HG03378 (cell line): ENCODE measurements at regions not wholly inside any gene's neighbourhood (a gene's known extent, or its start where the extent isn't known, plus 50 kb on each side); places are given as distances from the start of the nearest gene placed in this dataset.
"Not testable (repeated sequence)": the region's sequence is repeated elsewhere in the genome, so short reads cannot be mapped to it uniquely, and the experiment has no call there.

Source experiments
- ATAC-seq: cut with Tn5 transposase; IDR thresholded peaks from one replicate; pipeline ENCODE4 v1.9.1; 2021; ENCODE audit warnings: mild to moderate bottlenecking, moderate library complexity; ENCODE audit not compliant: unreplicated experiment

- ATAC-seq, result no peak
These were observed 374.9 kb upstream of the IRAK1BP1 start for GRCh38 chr6:78492351-78493017.

- ATAC-seq, result no peak
These were observed 366.9 kb upstream of the IRAK1BP1 start for GRCh38 chr6:78500299-78501089.

DNA sequence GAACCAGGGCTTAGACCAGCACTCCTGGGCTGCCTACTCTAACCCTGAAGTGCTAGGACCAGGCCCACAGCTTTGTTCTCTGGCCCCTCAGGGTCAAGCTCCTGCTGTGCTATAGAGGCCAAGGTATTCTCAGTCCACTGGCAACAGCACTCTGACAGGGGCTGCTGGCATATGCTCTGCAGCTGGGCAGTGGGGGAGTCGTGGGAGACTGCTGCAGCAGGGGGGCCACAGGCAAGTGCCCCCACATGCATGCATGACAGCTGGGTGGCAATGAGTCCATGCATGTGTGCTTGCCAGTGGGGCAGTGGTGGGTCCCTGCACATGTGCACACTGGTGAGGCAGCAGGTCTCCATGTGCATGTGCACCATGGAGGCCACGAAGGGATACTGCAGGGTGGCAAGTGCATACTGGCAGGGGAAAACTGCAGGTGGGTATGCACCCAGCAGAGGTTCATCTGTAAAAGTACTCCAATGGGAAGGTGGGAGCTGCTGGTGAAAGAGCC lies 364.9 kb upstream of the IRAK1BP1 start:
- no peak for ATAC-seq

DNA sequence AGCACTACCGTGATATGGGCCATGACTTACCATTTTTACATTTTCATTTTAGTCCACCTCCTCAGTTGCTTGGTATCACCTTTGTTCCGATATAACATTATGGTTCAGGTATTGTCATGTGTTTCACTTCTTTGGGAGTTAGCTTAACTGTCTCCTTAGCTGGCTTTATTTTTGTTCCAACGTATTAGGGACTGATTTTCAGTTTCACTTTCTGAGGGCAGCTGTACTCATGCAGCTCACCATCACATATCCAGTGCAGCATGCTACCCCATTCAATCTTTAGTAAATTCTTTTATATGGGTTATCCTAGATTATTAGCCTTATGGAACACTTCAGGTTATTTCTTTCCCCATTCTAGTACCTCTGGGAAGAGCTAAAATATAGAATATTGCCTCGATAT lies 362.2 kb upstream of the IRAK1BP1 start:
- no peak for ATAC-seq

DNA sequence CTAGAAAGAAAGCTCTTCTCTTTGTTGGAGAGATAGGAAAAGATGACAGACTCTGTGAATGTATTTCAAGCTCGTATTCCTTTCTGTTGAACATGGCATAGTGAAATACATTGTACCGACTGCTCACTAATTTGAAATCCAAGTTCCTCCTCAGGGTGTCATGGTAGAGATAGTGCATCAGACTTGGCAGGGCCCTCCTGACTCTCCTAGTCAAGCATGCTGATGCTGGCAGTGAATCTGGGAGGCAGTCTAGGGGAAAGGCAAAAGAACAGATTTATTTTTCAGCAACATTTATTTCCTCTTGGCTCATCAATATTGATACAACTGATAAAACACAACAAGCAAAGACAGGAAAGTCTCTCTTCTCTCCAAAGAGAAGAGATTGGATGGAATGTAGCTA lies 356.3 kb upstream of the IRAK1BP1 start:
- ATAC-seq, result no peak

GRCh38 chr6:78513856-78514255 lies 353.5 kb upstream of the IRAK1BP1 start:
- no peak for ATAC-seq

DNA sequence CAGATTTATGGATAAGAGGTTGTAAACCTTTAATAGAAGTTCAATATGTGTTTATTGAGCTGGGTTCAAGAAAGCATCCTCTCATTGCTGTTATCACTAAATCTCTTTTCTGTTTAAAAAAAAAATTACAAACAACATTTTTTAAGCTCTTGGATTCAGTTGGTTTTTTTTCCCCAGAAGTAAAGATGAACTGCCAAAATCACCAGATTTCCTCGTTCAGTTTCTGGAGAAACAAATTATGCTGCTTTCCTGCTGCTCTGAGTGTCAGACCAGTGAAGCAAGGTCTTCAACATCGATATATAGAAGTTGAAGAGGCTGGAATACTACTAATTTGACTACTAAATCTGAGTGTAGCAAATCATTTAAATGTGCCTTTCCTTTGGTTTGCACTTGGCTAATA lies 352.1 kb upstream of the IRAK1BP1 start:
- no peak for ATAC-seq

DNA sequence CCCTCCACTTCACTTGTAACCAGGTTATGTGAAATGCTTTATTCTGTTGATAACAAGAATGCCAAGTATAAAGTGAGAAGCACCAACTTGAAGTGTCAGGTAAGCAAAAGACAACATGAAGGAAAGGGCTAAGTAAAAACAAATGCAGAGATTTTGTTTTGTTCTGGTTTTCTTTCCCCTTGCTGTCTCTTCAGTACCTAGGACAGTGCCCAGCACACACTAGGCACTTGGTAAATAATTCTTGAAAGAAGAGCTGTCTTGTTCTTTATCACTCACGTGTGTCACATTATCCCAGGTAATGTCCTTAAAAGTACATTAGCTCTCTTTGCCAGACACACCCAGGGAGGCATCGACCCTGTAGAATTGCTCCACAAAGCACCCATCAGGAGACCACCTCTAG lies 350.0 kb upstream of the IRAK1BP1 start:
- ATAC-seq, result no peak

DNA sequence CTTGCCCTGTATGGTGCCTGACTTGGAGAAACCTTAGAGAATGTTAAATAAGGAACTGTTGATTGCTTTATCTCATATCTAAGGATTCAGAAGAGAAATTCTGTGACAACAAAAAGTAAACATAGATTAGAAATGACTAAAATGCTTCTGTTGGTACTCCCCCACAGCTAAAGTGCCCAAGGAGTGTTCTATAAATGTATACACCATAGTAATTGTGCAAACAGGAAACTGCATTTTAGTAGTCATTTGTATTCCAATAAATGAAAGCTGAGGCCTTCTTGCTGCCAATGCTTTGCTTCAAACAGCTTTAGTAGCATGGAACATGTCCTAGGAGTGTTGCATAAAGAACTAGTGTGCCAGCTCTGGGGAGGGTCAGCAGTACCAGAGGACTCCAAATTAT lies 343.7 kb upstream of the IRAK1BP1 start:
- no peak for ATAC-seq

- no peak for ATAC-seq
These were observed 341.4 kb upstream of the IRAK1BP1 start for GRCh38 chr6:78525976-78526375.

GRCh38 chr6:78526432-78526831 lies 340.9 kb upstream of the IRAK1BP1 start:
- ATAC-seq, result no peak

DNA sequence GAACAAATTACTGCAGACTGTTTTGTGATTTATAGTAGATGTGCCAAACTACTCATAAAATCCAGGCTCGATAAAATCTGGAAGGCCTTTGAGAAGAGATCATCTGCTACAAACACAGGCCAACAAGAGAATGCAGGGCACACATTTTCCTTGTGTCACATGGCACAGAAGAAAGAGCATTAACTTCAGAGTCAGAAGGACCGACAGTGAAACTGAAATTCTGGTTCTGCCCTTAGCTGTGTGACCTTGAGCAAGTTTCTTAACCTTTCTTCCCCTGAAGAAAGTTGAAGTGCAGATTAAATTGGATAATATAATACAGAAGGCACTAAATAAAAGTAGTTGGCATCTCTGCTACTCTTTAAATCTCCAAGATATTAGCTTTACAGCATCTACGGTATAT lies 338.4 kb upstream of the IRAK1BP1 start:
- ATAC-seq, result no peak

- ATAC-seq, result no peak
These were observed 337.1 kb upstream of the IRAK1BP1 start for GRCh38 chr6:78530208-78530607.

DNA sequence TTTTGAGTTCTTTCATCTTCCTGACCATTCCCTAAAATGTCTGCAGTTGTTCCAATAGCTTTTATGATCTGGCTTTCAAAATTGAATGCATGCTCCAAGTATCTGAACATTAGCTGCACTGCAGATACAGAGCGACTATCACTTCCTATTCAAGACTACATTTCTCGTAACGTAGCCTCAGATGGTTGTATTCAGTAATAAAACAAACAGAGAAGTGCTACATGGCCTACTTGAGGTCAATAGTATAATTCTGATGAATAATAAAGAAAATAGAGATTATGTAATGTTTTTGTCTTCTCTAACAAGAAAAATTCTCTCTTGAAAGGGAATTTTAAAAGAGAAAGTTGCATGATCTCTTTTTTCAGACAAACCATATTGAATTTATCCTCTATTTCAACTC lies 333.9 kb upstream of the IRAK1BP1 start:
- no peak for ATAC-seq

DNA sequence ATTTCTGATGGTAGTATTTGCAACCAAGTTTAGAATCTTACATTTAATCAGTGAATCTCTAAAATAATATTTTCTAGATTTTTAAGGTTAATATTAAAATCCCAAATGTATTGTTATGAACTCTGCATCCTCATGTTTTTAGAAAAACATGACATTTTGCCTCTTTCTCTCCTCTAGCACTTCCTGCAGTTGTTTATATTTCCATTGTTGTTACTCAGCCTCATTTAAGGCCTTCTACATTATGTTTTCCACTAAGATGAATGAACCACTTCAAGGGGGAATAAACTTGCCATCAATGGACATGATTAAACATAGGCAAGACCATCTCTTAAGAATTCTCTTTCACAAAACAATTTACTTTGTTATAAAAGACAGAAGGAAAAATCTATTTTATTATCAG lies 333.5 kb upstream of the IRAK1BP1 start:
- no peak for ATAC-seq

DNA sequence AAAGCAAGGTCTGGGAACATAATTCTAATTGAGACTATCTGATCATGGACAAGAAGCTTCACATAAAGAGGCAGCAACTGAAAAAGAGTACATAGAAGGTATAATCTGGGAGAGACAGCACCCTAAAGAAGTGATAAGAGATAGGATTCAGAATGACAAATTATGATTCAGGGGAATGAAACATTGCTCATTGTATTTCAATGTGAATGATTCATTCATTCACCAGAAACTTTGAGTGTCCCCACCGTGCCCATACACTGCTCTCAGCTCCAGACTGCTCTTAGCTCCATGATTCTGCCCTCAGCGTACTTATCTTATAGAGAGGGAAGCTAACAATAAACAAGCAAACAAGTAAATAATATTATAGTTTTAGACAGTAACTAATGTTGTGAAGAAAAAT lies 329.3 kb upstream of the IRAK1BP1 start:
- ATAC-seq, result no peak

- ATAC-seq, result not testable (repeated sequence)
These were observed 319.7 kb upstream of the IRAK1BP1 start for GRCh38 chr6:78547636-78548035.

GRCh38 chr6:78551361-78551760 lies 316.0 kb upstream of the IRAK1BP1 start:
- ATAC-seq, result no peak

DNA sequence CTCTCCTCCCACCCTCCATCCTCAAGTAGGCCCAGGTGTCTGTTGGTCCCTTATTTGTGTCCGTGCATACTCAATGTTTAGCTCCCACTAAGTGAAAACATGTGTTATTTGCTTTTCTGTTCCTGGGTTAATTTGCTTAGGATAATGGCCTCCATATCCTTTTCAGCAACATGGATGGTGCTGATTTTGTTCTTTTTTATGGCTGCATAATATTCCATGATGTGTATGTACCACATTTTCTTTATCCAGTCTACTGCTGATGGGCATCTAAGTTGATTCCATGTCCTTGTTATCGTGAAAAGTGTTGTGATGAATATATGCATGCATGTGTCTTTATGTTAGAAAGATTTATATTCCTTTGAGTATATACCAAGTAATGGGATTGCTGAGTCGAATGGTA lies 314.9 kb upstream of the IRAK1BP1 start:
- ATAC-seq, result no peak

- no peak for ATAC-seq
These were observed 313.0 kb upstream of the IRAK1BP1 start for GRCh38 chr6:78554341-78554740.

- ATAC-seq, result no peak
These were observed 308.3 kb upstream of the IRAK1BP1 start for GRCh38 chr6:78559056-78559455.

DNA sequence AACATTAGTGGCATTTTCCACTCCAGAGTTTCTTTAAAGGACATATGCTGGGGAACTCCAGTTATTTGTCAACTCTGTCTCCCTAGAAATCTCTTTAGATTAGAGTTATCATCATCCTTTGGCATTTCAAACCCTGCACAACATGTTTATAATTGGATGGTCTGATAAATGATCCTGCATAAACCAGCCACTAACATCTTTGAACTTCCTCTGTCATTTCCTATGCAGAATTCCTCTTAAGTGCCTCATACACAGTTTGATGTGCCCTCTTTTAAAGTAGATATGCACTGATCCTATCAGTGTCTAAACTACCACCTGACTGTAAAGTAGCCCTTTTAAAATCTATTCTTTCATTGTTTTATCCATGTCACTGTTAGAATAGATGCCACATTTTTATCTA lies 306.3 kb upstream of the IRAK1BP1 start:
- ATAC-seq, result no peak
